Central memory CD4-positive, alpha-beta T cell (primary cell): ENCODE measurements at regions not wholly inside any gene's neighbourhood (a gene's known extent, or its start where the extent isn't known, plus 50 kb on each side); places are given as distances from the start of the nearest gene placed in this dataset.

Experiments
- DNase-seq: peaks from one replicate; pipeline ENCODE4 v3.0.0; 2022

GRCh38 chr4:110675426-110675825 lies 52.5 kb upstream of the PITX2 start:
- no peak for DNase-seq

GRCh38 chr4:110676241-110676640 lies 53.4 kb upstream of the PITX2 start:
- no peak for DNase-seq

GRCh38 chr4:110678517-110679227 lies 55.8 kb upstream of the PITX2 start:
- no peak for DNase-seq

GRCh38 chr4:110680265-110680664 lies 57.4 kb upstream of the PITX2 start:
- no peak for DNase-seq

- no peak for DNase-seq
Measured at GRCh38 chr4:110681381-110681780, 58.5 kb upstream of the PITX2 start.

- DNase-seq = no peak
Measured at GRCh38 chr4:110682311-110682710, 59.4 kb upstream of the PITX2 start.

- DNase-seq = no peak
Measured at GRCh38 chr4:110683601-110684000, 60.7 kb upstream of the PITX2 start.

GRCh38 chr4:110702326-110702725 lies 79.4 kb upstream of the PITX2 start:
- no peak for DNase-seq

- no peak for DNase-seq
Measured at GRCh38 chr4:110704748-110705439, 82.0 kb upstream of the PITX2 start.

- DNase-seq = no peak
Measured at GRCh38 chr4:110705440-110705782, 82.5 kb upstream of the PITX2 start.

GRCh38 chr4:110710070-110710469 lies 87.2 kb upstream of the PITX2 start:
- no peak for DNase-seq

GRCh38 chr4:110712486-110712885 lies 89.6 kb upstream of the PITX2 start:
- DNase-seq = no peak

- no peak for DNase-seq
Measured at GRCh38 chr4:110730318-110730717, 107.4 kb upstream of the PITX2 start.

- DNase-seq = no peak
Measured at GRCh38 chr4:110733901-110734300, 111.0 kb upstream of the PITX2 start.

- DNase-seq = no peak
Measured at GRCh38 chr4:110735686-110736085, 112.8 kb upstream of the PITX2 start.

GRCh38 chr4:110737931-110738330 lies 115.1 kb upstream of the PITX2 start:
- no peak for DNase-seq

- no peak for DNase-seq
Measured at GRCh38 chr4:110742143-110742542, 119.3 kb upstream of the PITX2 start.

GRCh38 chr4:110748071-110748470 lies 125.2 kb upstream of the PITX2 start:
- DNase-seq = no peak

- DNase-seq = no peak
Measured at GRCh38 chr4:110751183-110751582, 128.3 kb upstream of the PITX2 start.

- no peak for DNase-seq
Measured at GRCh38 chr4:110751986-110752385, 129.1 kb upstream of the PITX2 start.

- no peak for DNase-seq
Measured at GRCh38 chr4:110753466-110753865, 130.6 kb upstream of the PITX2 start.

GRCh38 chr4:110754716-110755115 lies 131.8 kb upstream of the PITX2 start:
- DNase-seq = no peak

- DNase-seq = no peak
Measured at GRCh38 chr4:110769578-110769977, 146.7 kb upstream of the PITX2 start.

- DNase-seq = no peak
Measured at GRCh38 chr4:110770353-110770752, 147.5 kb upstream of the PITX2 start.

GRCh38 chr4:110778521-110778920 lies 155.6 kb upstream of the PITX2 start:
- DNase-seq = no peak
